ENCODE measurements at regions not wholly inside any gene's neighbourhood (a gene's known extent, or its start where the extent isn't known, plus 50 kb on each side); places are given as distances from the start of the nearest gene placed in this dataset.
"Not testable (repeated sequence)": the region's sequence is repeated elsewhere in the genome, so short reads cannot be mapped to it uniquely, and the experiment has no call there.

- not testable (repeated sequence) for DNase-seq
These were observed 249.9 kb downstream of the FGF9 start for GRCh38 chr13:21920802-21921201.

DNA sequence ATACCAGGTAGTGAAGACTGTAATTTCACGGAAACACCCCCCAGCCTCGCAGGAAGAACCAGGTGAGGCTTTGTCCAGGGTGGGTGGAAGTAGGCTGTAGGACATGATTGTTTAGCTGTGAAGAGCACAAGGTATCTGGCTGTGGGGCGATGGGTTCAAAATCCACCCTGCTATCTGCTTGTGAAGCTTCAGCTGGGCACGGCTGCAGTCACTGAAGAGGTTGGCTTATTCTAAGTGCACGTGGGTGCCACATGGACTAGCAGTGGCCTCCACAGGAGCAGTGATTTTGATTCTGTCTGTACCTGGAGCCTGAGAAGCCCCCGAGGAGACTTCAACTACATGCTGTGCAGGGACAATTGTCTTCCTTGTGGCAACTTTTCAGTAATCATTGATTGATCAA, 254.1 kb downstream of the FGF9 start:
- no peak for DNase-seq

DNA sequence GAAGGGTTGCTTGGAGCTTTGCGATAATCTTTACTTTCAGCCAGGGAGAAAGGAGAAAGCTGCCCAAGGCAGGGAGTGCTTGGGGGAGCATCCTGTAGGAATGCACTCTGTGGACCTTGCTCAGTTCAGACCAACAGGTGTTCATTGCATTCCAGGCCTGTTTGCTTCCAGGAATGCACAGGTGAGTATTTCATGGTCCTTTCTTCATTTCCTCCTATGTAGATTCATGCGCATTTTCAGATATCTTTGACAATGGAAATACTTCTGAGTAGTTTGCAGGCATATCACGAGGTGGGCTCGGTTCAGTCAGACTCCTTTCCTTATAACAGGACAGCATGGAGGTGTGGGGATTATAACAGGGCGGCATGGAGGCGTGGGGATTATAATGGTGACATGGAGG, 254.8 kb downstream of the FGF9 start:
- no peak for DNase-seq

DNA sequence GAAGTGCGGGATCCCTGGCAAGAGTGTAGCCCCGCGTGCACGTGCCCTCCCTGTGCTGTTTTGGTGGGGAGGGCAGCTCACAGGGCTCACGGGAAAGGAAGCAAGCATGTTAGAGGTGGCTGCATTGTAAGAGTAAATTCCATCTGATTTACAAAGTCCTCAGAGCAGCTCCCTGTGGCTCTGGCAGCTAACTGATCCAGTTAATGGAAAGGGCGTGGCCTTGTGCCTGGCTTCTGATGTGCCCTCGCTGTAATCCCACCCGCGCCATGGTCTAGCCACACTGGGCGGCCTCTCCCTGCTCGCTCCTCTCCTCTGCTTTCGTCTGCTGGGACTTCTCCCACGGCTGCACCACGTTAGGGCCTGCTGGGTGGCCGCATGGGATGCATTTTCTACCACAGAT, 258.5 kb downstream of the FGF9 start:
- no peak for DNase-seq

GRCh38 chr13:21930536-21930935, 259.7 kb downstream of the FGF9 start:
- DNase-seq, result no peak

- no peak for DNase-seq
These were observed 261.7 kb downstream of the FGF9 start for GRCh38 chr13:21932578-21932977.

- DNase-seq, result no peak
These were observed 262.1 kb downstream of the FGF9 start for GRCh38 chr13:21932996-21933395.

- no peak for DNase-seq
These were observed 263.4 kb downstream of the FGF9 start for GRCh38 chr13:21934284-21934683.

DNA sequence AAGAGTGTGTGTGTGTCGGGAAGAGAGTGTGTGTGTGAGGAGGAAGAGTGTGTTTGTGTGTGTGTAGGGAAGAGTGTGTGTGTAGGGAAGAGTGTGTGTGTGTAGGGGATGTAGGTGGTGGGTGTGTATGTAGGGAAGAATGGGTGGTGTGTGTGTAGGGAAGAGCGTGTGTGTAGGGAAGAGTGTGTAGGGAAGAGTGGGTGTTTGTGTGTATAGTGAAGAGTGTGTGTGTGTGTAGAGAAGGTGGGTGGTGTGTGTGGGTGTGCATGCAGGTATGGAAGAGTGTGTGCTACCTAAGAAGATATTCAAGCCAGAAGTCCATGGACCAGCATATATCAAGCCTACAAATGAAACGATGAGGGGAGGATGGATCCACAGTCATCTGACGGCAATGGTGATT, 265.8 kb downstream of the FGF9 start:
- DNase-seq, result no peak

GRCh38 chr13:21938168-21938567, 267.3 kb downstream of the FGF9 start:
- DNase-seq, result no peak

- no peak for DNase-seq
These were observed 267.8 kb downstream of the FGF9 start for GRCh38 chr13:21938636-21939035.

GRCh38 chr13:21942061-21942460, 271.2 kb downstream of the FGF9 start:
- DNase-seq, result no peak

GRCh38 chr13:21944610-21945009, 273.7 kb downstream of the FGF9 start:
- DNase-seq, result no peak

- DNase-seq, result no peak
These were observed 274.3 kb downstream of the FGF9 start for GRCh38 chr13:21945195-21945594.

- no peak for DNase-seq
These were observed 276.1 kb downstream of the FGF9 start for GRCh38 chr13:21946964-21947363.

DNA sequence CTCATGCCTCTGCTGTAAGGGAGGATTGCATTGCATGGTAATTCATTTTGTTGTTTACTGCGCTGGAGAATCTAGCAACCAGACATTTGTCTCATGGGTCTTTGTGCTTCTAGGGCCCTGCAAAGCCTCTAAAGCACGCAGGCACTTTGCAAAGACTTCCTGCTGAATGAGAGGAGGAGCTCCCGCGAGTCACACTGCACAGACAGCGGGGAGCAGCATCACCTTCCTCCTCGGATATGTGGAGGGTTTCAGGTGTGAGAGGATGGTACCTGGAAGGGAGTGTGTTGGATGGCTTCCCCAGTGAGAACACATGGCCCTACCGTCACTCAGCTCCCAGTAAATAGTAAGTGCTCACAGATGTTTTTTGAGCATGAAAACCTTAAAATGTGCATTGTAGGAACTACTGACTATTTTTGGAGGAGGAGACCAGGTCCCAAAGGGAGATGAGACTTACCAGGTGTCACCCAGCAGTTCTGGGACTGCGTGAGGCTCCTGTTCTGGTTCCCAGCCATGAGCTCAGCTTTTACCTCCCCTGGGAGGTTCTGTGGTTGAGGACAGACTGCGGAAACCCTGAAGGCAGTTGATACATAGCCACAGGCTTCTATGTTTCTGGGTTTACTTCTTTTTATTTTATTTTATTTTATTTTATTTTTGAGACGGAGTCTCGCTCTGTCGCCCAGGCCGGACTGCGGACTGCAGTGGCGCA, 278.0 kb downstream of the FGF9 start:
- no peak for DNase-seq

GRCh38 chr13:21949818-21950429, 279.1 kb downstream of the FGF9 start:
- no peak for DNase-seq

GRCh38 chr13:21956666-21957065, 285.8 kb downstream of the FGF9 start:
- no peak for DNase-seq

- no peak for DNase-seq
These were observed 287.0 kb downstream of the FGF9 start for GRCh38 chr13:21957833-21958232.

- DNase-seq, result no peak
These were observed 289.2 kb downstream of the FGF9 start for GRCh38 chr13:21960108-21960507.

- DNase-seq, result no peak
These were observed 293.8 kb downstream of the FGF9 start for GRCh38 chr13:21964686-21965085.

- DNase-seq, result no peak
These were observed 294.2 kb downstream of the FGF9 start for GRCh38 chr13:21965095-21965494.

DNA sequence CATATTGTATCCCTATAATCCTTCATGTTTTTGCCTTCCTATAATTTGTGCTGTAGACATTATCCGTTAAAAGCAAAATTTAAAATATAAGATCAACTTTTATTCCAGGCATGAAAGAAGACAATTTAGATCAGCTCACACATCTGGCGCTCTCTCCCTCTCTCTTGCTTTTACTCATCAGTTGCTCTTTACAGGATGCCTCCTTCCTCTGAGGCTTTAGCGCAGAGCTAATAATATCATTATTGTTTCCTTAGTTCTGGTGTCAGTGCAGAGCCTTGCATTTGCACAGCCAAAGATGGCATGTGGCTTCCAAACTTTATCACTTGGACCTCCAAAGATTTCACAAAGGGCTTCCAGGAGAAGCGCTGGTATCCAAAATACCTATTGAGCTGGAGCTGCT, 295.1 kb downstream of the FGF9 start:
- DNase-seq, result no peak

GRCh38 chr13:21967871-21968270, 297.0 kb downstream of the FGF9 start:
- no peak for DNase-seq

GRCh38 chr13:21970172-21970571, 299.3 kb downstream of the FGF9 start:
- DNase-seq, result no peak
